ENCODE measurements at regions not wholly inside any gene's neighbourhood (a gene's known extent, or its start where the extent isn't known, plus 50 kb on each side); places are given as distances from the start of the nearest gene placed in this dataset.
"Not testable (repeated sequence)": the region's sequence is repeated elsewhere in the genome, so short reads cannot be mapped to it uniquely, and the experiment has no call there.

DNA sequence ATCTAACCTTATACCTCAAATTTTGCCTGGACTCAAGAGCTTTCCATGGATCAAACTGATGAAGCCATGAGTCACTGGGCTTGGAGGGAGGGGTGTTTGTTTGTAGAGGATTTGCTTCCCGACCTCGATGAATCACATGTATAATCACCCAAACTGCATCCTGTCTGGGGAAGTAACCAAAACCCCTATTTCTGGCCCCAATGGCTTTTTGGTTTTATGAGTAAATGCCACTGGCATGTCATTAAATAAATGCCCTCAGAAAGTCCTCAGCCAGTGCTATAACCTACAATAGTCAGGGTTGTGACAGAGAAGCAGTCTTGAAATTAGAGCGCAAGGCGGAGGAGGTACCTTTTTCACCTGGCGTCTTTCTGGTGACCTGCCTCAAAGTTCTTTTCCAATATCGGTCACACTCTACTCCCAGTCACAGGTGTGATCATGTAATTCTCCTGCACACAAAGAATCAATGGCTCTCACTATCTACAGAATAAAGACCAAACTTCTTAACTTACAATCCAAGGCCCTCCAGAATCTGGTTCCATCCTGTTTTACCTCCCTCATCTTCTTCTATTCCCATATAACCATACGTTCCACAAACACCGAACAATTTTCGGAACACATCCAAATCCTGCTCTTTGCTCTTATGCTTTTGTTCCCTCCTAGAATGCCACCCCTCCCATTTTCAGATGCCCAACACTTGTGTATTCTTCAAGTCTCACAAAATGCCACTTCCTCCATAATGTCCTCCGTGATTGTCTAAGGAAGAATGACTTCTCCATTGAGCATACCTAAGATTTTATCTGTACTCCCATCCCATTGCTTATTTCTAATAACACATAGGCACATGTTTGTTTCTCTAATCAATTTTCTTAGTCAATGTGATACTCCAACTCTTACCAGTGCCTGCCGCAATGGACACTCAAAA, 81.3 kb upstream of the BLID start:
- no peaks in the 10 kb centered on the region for H3K36me3 ChIP-seq
- TF ChIP-seq Cebpa-rat (IDR thresholded peaks at IDR 0.05) = no peak
- no peaks in the 10 kb centered on the region for H4K20me1 ChIP-seq
- H3K4me3 ChIP-seq = no peak overlapping the region
- no peak overlapping the region for H3K9ac ChIP-seq
- H3K9me3 ChIP-seq (replicated peaks in 1 of 11) = no peaks in the 10 kb centered on the region
- peaks cover 0 to 7% (median 0%) of the 10 kb centered on the region in 10 experiments; a peak in 2 of 20 replicates for H3K4me1 ChIP-seq
- peak overlapping the region in 2 of 11 experiments; percentile 15 to 28; a peak in 1 of 22 replicates for H3K4me2 ChIP-seq
- H3K27ac ChIP-seq = no peak overlapping the region
- no peaks in the 10 kb centered on the region for H3K27me3 ChIP-seq

DNA sequence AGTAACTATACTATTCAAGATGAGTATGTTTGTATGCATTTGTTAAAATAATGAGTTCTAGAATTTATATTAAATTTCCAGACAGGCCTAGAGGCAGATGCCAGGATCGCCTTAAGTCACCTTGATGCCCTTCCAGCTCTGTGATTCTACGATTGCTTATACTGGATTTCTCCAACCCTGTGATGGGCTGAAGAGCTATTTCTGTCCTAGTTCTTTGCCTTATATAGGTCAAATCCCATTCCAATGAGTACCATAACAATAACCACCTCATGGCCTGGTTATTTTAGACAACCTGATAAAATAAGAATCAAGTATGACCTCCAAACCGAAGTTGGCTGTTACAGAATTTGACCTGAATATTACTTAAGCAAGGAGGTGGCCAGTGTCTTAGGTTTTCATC, 79.8 kb upstream of the BLID start:
- Histone ChIP-seq H3K27ac (no peak overlapping the region), H3K36me3 (no peaks in the 10 kb centered on the region), H3K9me3 (replicated peaks in 1 of 11) (no peaks in the 10 kb centered on the region), H3K4me1 (peaks cover 0 to 7% (median 0%) of the 10 kb centered on the region in 10 experiments; a peak in 2 of 20 replicates), H3K9ac (no peak overlapping the region), H3K4me2 (no peak overlapping the region), H3K4me3 (no peak overlapping the region), H3K27me3 (no peaks in the 10 kb centered on the region), H4K20me1 (no peaks in the 10 kb centered on the region)
- TF ChIP-seq Cebpa-rat (IDR thresholded peaks at IDR 0.05) = no peak

DNA sequence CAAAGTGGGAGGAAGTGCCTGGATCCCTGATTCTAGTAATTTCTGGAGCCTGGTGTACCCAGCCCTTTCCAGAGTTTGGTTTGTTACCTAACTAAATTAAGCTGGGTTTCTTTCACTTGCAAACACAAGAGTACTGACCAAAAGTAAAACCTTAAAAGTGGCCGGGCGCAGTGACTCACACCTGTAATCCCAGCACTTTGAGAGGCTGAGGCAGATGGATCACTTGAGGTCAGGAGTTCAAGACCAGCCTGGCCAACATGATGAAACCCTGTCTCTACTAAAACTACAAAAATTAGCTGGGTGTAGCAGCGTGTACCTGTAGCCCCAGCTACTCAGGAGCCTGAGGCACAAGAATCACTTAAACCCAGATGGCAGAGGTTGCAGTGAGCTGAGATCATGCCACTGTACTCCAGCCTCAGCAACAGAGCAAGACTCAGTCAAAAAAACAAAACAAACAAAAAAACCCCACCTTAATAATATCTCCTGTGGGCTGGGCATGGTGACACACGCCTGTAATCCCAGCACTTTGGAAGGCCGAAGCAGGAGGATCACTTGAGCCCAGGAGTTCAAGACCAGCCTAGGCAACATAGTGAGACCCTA, 78.0 kb upstream of the BLID start:
- H3K4me3 ChIP-seq; H3K27me3 ChIP-seq; H3K4me2 ChIP-seq; H3K9ac ChIP-seq; H3K9me3 ChIP-seq (replicated peaks in 1 of 11); H4K20me1 ChIP-seq; H3K4me1 ChIP-seq; H3K36me3 ChIP-seq; H3K27ac ChIP-seq: not testable (repeated sequence)

DNA sequence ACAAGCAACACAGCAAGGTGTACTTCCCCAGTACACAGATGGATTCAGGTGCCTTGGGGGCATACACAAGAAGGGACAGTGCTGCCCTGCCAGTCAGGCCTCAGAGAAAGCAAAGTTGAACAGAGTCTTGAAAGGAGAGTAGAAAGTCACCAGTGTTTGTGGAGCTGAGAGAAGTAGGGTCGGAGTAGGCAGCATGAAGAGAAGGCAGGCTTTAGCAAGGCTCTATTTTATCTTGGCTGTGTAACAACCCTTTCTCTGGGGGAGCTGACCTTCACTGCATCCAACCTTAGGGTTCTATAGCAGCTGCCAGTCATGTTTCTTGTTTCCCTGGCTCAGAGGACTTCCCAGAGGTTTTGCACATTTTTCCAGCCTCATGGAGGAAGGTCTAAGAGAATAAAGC, 77.4 kb upstream of the BLID start:
- no peaks in the 10 kb centered on the region for H4K20me1 ChIP-seq
- TF ChIP-seq Cebpa-rat (IDR thresholded peaks at IDR 0.05) = no peak
- no peak overlapping the region for H3K9ac ChIP-seq
- H3K4me1 ChIP-seq = peaks cover 0 to 7% (median 0%) of the 10 kb centered on the region in 10 experiments; a peak in 2 of 20 replicates
- H3K27ac ChIP-seq = no peak overlapping the region
- H3K36me3 ChIP-seq = no peaks in the 10 kb centered on the region
- no peaks in the 10 kb centered on the region for H3K27me3 ChIP-seq
- no peak overlapping the region for H3K4me2 ChIP-seq
- H3K4me3 ChIP-seq = no peak overlapping the region
- H3K9me3 ChIP-seq (replicated peaks in 1 of 11) = no peaks in the 10 kb centered on the region

DNA sequence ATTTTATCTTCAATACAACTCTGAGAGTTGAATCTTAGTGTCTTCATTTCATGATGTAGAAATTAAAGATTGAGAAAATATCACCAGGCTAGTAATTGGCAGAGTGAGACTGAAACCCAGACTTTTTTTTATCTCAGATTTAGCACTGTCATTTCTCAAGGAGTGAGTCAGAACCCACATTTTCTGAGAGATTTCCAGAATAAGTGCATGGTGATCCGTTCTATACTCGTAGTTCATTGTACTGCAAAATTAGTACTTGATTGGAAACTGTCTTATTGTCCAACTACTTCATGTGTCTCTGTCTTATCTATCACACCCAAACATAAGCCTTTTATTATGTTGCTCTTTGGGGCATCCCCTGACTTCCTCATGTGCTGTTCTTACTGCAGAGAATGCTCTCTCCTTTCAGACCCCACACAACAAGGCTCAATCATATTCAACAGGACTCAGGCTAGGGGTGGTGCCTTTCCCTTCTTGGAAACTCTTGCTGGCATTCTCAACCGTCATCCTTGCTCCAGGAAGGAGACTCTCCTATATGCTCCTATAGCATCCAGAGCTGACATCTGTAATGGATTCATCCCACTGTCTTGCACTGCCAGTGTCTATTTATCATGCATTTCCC, 76.7 kb upstream of the BLID start:
- no peaks in the 10 kb centered on the region for H3K27me3 ChIP-seq
- H3K36me3 ChIP-seq = no peaks in the 10 kb centered on the region
- H3K27ac ChIP-seq = no peak overlapping the region
- H3K4me2 ChIP-seq = no peak overlapping the region
- H3K4me3 ChIP-seq = no peak overlapping the region
- H4K20me1 ChIP-seq = no peaks in the 10 kb centered on the region
- H3K9ac ChIP-seq = no peak overlapping the region
- TF ChIP-seq Cebpa-rat (IDR thresholded peaks at IDR 0.05) = no peak
- H3K9me3 ChIP-seq (replicated peaks in 1 of 11) = 0 out of 22 replicates have a peak, but pooled peaks cover 0 to under 1% (median 0%) of the 10 kb centered on the region in 11 experiments
- peaks cover 0 to 7% (median 0%) of the 10 kb centered on the region in 10 experiments; a peak in 2 of 20 replicates for H3K4me1 ChIP-seq

DNA sequence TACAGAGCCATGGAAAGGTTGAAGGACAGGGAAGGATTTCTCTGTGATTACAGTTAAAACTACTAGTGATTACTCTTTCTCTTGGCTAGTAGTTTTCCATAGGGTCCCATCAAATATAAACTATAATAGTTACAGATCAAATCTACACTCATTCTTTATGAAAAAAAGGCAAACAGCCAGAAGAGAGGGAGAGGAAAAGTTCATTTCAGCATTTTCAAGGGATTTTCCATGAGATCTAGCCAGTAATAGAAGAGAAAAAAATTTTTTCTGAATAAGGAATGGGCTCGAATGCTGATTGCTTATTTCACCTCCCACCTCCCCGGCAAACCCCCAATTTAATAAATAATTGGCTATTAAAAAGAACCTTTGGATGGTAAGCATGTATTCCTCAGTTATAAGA, 74.8 kb upstream of the BLID start:
- H3K27ac ChIP-seq = no peak overlapping the region
- no peaks in the 10 kb centered on the region for H3K36me3 ChIP-seq
- no peak overlapping the region for H3K4me2 ChIP-seq
- peaks cover 0 to 20% (median 7%) of the 10 kb centered on the region in 11 experiments; a peak in 9 of 22 replicates for H3K9me3 ChIP-seq (replicated peaks in 1 of 11)
- no peak overlapping the region for H3K4me3 ChIP-seq
- no peaks in the 10 kb centered on the region for H4K20me1 ChIP-seq
- no peak overlapping the region for H3K9ac ChIP-seq
- TF ChIP-seq Cebpa-rat (IDR thresholded peaks at IDR 0.05) = no peak
- no peaks in the 10 kb centered on the region for H3K27me3 ChIP-seq
- no peaks in the 10 kb centered on the region for H3K4me1 ChIP-seq

DNA sequence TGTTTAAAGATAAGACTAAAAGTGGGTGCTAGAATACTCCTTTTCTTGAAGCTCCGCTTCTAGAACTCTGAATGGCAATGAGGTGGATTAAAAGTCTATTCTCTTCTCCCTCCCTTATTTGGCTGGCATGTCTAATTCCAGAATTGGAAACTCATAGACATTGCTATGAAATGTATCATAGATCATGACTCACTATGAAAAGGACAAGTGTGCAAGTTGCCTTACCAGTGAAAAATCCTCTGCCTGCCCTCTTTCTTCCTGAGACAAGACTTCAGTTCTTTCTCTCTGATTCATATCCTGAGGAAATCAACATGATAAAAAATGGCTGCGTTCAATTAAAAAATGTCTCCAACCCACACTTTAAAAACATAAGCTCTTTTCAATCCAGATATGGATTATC, 73.2 kb upstream of the BLID start:
- Histone ChIP-seq H3K27ac (no peak overlapping the region), H3K9ac (no peak overlapping the region), H3K4me3 (no peak overlapping the region), H3K9me3 (replicated peaks in 1 of 11) (peaks cover 0 to 30% (median 7%) of the 10 kb centered on the region in 11 experiments; a peak in 10 of 22 replicates), H3K4me1 (no peaks in the 10 kb centered on the region), H4K20me1 (no peaks in the 10 kb centered on the region), H3K36me3 (no peaks in the 10 kb centered on the region), H3K4me2 (no peak overlapping the region), H3K27me3 (no peaks in the 10 kb centered on the region)
- TF ChIP-seq Cebpa-rat (IDR thresholded peaks at IDR 0.05) = no peak

DNA sequence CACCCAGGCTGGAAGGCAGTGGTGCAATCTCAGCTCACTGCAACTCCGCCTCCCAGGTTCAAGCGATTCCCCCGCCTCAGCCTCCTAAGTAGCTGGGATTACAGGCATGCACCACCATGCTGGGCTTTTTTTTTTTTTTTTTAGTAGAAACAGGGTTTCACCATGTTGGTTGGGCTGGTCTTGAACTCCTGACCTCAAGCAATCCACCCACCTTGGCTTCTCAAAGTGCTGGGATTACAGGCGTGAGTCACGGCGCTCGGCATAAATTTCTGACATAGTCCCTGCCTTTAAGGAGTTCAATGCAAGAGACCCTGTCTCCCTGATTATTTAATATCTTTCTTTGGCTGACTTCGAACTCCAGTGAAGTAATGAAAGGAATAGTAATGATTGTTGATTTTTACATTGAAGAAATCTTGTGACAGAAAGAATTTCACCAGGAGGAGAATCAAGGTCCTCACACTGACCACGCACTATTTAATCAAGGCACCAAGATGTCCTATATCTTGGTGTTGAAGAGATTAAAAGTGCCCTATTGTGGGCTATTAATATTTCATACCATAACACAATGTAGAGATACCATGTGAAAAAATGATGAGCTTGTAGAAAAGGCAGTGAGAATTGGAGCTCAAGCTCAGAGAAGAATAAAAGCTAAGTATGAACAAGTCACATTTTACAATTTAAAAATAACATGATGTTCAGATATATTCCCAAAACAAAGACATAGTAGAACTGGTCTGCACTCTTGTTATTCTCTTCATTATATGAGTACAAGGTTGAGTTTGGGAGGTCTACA, 71.6 kb upstream of the BLID start:
- H3K4me2 ChIP-seq = no peak overlapping the region
- H3K9me3 ChIP-seq (replicated peaks in 1 of 11) = peaks cover 0 to 30% (median 7%) of the 10 kb centered on the region in 11 experiments; a peak in 10 of 22 replicates
- H3K4me1 ChIP-seq = no peaks in the 10 kb centered on the region
- H3K9ac ChIP-seq = no peak overlapping the region
- no peaks in the 10 kb centered on the region for H3K27me3 ChIP-seq
- no peaks in the 10 kb centered on the region for H4K20me1 ChIP-seq
- H3K27ac ChIP-seq = no peak overlapping the region
- TF ChIP-seq Cebpa-rat (IDR thresholded peaks at IDR 0.05) = no peak
- H3K36me3 ChIP-seq = no peaks in the 10 kb centered on the region
- no peak overlapping the region for H3K4me3 ChIP-seq
